GM19468 (cell line): ENCODE measurements at regions not wholly inside any gene's neighbourhood (a gene's known extent, or its start where the extent isn't known, plus 50 kb on each side); places are given as distances from the start of the nearest gene placed in this dataset.
A peak's percentile ranks its signal among the peaks of the same experiment; 100 is the strongest.
"Not testable (repeated sequence)": the region's sequence is repeated elsewhere in the genome, so short reads cannot be mapped to it uniquely, and the experiment has no call there.

ENCODE experiments used
- ATAC-seq: cut with Tn5 transposase; IDR thresholded peaks from one replicate; pipeline ENCODE4 v1.9.1; 2021; ENCODE audit warnings: mild to moderate bottlenecking, moderate library complexity, moderate number of reproducible peaks; ENCODE audit not compliant: unreplicated experiment; ENCODE audit errors: extremely low read depth

DNA sequence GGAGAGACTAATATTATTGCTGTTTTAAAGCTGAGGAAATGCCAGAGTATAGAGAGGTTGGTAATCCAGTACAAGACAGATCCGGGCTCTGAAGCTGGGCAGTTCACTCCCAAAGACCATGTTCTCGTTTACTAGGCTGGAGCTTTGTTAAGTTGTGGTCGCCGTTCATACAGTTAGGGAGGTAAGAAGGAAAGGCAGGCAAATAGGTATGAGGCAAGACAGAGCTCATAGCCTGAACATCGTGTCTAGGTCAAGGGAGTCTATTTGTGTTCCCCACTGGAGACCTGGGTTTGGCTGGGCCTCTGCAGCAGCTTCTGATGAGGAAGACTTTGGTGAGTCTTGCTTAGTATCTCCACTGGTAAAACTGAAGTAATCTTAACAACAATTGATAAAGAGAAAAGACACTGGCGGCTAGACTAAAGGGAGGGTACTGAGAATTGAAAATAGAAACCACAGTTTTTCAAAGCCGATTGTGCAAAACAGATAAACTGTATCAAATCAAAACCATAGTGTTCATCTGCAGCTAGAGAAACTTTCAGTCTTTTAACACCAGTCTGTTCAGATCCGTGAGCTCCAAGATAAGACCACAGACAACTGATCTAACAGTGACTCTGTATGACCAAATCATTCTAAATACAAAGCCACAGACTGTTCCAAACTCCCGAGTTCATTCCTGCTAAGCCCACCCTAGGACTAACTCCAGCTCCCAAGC, 217.0 kb upstream of the FAM78B start:
- ATAC-seq, result no peak

DNA sequence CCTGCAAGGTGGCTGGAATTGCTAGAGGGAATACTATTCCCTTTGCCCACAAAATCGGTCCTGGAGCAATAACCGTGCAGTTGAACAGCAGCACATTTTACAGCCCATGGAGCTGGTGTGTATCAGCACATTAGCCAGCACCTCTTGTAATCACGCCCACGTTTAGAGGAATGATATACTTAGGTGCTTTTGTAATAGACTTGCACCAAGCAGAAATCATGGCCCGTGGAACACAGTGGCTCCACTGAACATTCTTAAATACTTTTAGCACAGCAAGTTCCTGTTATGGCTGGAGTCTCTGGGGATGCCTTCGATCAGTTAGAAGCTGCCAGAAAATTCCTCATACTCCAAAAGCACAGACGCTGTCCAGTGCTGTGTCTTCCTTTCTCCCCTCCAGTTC, 218.1 kb upstream of the FAM78B start:
- ATAC-seq, result no peak

GRCh38 chr1:166390366-166391033, 223.7 kb upstream of the FAM78B start:
- no peak for ATAC-seq

DNA sequence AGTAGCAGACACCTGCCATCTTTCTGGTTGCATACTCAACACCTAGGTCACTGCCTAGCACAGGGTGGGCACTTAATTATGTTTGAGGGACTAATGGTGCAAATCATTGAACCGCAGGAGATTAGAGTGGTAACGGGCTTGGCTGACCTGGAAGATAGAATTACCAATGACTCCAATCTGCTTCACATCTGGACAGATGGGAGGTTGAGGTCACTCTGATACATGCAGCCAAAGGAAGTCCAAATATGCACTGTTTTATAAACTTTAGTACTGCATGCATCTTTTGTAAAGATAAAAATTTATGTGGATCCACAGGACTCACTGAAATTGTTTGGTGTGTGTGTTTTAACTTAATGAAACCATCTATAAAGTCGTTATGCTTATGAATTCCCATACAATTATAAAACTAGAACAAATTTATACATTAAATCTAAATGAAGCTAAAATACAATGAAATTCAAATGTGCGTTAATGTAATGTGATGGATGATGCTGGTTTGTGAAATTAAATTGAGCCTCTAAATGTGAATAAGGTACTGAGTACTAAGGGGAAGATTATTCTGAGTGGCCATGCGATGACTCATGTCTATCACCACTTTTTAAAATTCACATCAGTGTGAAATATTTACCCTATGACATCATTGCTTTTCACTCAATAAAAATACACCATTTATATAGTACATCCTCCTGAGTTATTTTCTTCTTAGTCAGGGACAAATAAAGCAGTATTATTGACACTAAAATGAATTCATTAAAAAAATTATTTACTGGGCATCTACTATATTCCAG, 224.7 kb upstream of the FAM78B start:
- ATAC-seq, result no peak

DNA sequence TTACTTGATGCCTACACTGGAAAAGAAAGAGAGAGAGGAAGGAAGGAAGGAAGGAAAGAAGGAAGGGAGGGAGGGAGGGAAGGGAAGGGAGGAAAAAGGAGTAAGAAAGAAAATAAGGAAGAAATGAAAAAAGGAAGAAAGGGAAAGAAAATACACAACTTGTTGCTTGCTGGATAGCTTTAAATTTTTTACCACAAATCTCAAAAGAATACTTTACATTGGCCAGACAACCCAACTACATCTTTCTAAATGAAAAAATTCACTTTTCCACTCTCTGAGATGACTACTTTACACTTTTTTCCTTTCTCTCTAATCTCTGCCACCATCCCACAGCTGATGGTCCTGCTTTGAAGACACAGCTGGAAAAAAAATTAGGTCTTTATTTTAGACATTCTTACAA, 228.9 kb upstream of the FAM78B start:
- no peak for ATAC-seq

DNA sequence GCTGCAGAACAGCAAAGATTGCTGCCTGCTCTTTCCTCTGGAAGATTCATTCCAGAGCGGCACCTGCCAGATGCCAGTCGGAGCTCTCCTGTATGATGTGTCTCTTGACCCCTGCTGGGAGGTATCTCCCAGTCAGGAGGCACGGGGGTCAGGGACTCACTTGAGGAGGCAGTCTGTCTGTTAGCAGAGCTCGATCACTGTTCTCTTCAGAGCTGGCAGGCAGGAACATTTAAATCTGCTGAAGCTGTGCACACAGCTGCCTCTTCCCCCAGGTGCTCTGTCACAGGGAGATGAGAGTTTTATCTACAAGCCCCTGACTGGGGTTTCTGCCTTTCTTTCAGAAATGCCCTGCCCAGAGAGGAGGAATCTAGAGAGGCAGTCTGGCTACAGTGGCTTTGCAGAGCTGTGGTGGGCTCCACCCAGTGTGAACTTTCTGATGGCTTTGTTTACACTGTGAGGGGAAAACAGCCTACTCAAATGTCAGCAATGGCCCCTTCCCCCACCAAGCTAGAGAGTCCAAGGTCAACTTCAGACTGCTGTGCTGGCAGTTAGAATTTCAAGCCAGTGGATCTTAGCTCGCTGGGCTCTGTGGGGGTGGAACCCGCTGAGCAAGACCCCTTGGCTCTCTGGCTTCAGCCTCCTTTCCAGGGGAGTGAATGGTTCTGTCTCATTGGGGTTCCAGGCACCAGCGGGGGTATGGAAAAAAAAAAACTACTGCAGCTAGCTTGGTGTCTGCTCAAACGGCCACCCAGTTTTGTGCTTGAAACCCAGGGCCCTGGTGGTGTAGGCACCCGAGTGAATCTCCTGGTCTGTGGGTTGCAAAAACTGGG, 242.7 kb upstream of the FAM78B start:
- ATAC-seq, result not testable (repeated sequence)

GRCh38 chr1:166410083-166410385, 243.2 kb upstream of the FAM78B start:
- ATAC-seq, result no peak

- ATAC-seq, result not testable (repeated sequence)
Measured at GRCh38 chr1:166416831-166417230, 250.0 kb upstream of the FAM78B start.

DNA sequence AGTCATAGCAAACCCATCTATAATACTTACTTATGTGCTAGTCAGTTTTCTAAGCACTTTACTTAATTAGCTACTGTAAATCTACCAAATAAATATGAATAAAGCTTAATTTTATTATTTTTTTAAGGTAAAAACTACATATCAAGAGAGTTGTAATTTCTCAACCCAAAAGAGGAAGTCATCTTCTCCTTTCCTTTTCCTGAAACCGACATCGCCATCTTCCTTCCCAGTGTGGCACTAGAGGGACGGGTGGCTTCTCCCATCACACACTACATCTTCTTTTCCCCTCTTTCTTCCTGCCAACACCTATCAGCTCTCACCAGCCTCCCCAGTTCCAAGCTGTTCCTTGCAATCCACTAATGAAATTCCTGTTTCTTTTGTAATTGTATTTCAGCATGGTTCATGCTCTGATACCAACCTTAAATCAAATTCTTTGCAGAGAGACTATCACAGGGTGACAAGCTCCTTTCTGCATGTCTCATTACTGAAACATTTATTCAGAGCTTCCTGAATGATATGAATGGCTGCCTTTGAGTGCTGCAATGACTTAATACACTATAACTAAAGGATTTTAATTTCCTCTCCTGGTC, 251.6 kb upstream of the FAM78B start:
- no peak for ATAC-seq

DNA sequence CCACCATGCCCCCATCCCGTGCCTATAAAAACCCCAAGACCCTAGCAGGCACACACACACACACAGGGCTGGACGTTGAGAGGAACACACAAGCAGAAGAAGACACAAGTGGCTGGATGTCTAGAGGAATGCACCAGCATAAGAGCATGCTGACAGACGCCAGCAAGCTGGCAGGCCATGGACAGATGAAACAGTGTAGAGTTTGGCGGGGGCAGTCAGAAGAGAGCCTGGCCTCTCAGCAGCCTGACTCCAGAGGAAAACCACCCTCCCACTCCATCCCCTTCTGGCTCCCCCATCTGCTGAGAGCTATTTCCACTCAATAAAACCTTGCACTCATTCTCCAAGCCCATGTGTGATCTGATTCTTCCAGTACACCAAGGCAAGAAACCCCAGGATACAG, 255.8 kb upstream of the FAM78B start:
- ATAC-seq, result not testable (repeated sequence)

- no peak for ATAC-seq
Measured at GRCh38 chr1:166432655-166433054, 265.9 kb upstream of the FAM78B start.

- ATAC-seq, result not testable (repeated sequence)
Measured at GRCh38 chr1:166433404-166434304, 266.9 kb upstream of the FAM78B start.

- ATAC-seq, result no peak
Measured at GRCh38 chr1:166457700-166458099, 290.9 kb upstream of the FAM78B start.

GRCh38 chr1:166464333-166464732, 297.5 kb upstream of the FAM78B start:
- no peak for ATAC-seq

GRCh38 chr1:166470014-166470413, 303.2 kb upstream of the FAM78B start:
- ATAC-seq, result no peak

DNA sequence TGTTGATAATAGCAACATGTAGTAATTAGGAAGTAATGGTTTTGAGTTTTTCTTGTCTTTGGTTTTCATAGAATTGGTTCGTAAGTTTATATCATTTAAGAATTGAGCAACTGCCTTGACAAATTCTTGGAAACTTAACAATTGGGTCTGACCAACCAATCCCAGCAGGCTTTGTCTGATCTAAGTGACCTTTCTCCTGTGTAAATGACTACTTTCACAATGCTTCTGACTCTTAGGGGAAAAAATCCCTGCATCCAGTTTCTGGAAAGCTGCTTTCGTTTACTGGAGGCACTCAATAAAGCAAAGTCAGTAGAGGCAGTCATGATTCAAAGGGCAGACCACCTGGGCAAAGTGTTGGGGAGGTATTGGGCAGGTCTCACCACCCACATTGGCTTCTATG, 303.6 kb upstream of the FAM78B start:
- ATAC-seq, result no peak

GRCh38 chr1:166471359-166471758, 304.6 kb upstream of the FAM78B start:
- ATAC-seq, result no peak

GRCh38 chr1:166479052-166479631, 312.3 kb upstream of the FAM78B start:
- peak; percentile 54 for ATAC-seq

- ATAC-seq, result no peak
Measured at GRCh38 chr1:166484471-166484870, 317.7 kb upstream of the FAM78B start.
